Astrocyte (in vitro differentiated cells and primary cell): ENCODE measurements at regions not wholly inside any gene's neighbourhood (a gene's known extent, or its start where the extent isn't known, plus 50 kb on each side); places are given as distances from the start of the nearest gene placed in this dataset.

Experiments used
- CTCF ChIP-seq: IDR thresholded peaks from 2 replicates; pipeline ENCODE4 v1.5.1; 2011; ENCODE audit warnings: low read depth, mild to moderate bottlenecking, inconsistent platforms, low read length, moderate library complexity; ENCODE audit not compliant: insufficient read depth
- EZH2 ChIP-seq: IDR thresholded peaks from 2 replicates; pipeline ENCODE4 v1.6.1; 2012; ENCODE audit warnings: mild to moderate bottlenecking, low read length, inconsistent platforms; ENCODE audit not compliant: insufficient read depth

- TF ChIP-seq CTCF (no peak), EZH2 (no peak)
Measured at GRCh38 chr1:5568321-5568720, 423.9 kb downstream of the NPHP4 start.
